ENCODE measurements at regions not wholly inside any gene's neighbourhood (a gene's known extent, or its start where the extent isn't known, plus 50 kb on each side); places are given as distances from the start of the nearest gene placed in this dataset.

- Histone ChIP-seq H4K20me1 (ENCODE audit: control insufficient read depth, insufficient read depth, low read depth, low read length) (no peaks in the 10 kb centered on the region), H3K79me2 (ENCODE audit: control insufficient read depth, low read length) (no peaks in the 10 kb centered on the region), H3F3A (ENCODE audit: control insufficient read depth, insufficient read depth) (no peaks in the 10 kb centered on the region), H3K4me1 (ENCODE audit: control insufficient read depth, low read length) (peaks cover 16% of the 10 kb centered on the region), H3K27me3 (ENCODE audit: control insufficient read depth, low read length) (no peaks in the 10 kb centered on the region), H3K9me3 (ENCODE audit: control insufficient read depth, insufficient read depth, low read length) (peaks cover 24% of the 10 kb centered on the region; the same call in 1 of the 2 replicates), H3K4me3 (ENCODE audit: low read length) (no peak overlapping the region), H3K36me3 (ENCODE audit: control insufficient read depth, low read length) (peaks cover 6% of the 10 kb centered on the region; the same call in 1 of the 2 replicates), H3K9me2 (replicated peaks; ENCODE audit: control insufficient read depth, low read length) (no peaks in the 10 kb centered on the region), H3K27ac (ENCODE audit: low read depth, low read length) (no peak overlapping the region), H3K4me2 (ENCODE audit: low read length) (no peak overlapping the region)
- TF ChIP-seq CTCF (IDR thresholded peaks at IDR 0.05; ENCODE audit: low read depth, low read length, poor library complexity, severe bottlenecking) (no peak), EZH2phosphoT487 (IDR thresholded peaks at IDR 0.05; ENCODE audit: borderline replicate concordance, low read length) (no peak)
Measured at GRCh38 chr16:64280317-64280716, 841.5 kb downstream of the CDH11 start.

GRCh38 chr16:64278196-64278595 lies 843.7 kb downstream of the CDH11 start:
- no peaks in the 10 kb centered on the region for H3K9me2 ChIP-seq (replicated peaks; ENCODE audit: control insufficient read depth, low read length)
- peaks cover 16% of the 10 kb centered on the region for H3K4me1 ChIP-seq (ENCODE audit: control insufficient read depth, low read length)
- H3K4me3 ChIP-seq (ENCODE audit: low read length): no peak overlapping the region
- H3K27ac ChIP-seq (ENCODE audit: low read depth, low read length): no peak overlapping the region
- H4K20me1 ChIP-seq (ENCODE audit: control insufficient read depth, insufficient read depth, low read depth, low read length): no peaks in the 10 kb centered on the region
- peaks cover 6% of the 10 kb centered on the region; the same call in 1 of the 2 replicates for H3K36me3 ChIP-seq (ENCODE audit: control insufficient read depth, low read length)
- H3F3A ChIP-seq (ENCODE audit: control insufficient read depth, insufficient read depth): no peaks in the 10 kb centered on the region
- H3K9me3 ChIP-seq (ENCODE audit: control insufficient read depth, insufficient read depth, low read length): peaks cover 21% of the 10 kb centered on the region; the same call in 1 of the 2 replicates
- TF ChIP-seq EZH2phosphoT487 (IDR thresholded peaks at IDR 0.05; ENCODE audit: borderline replicate concordance, low read length) (no peak), CTCF (IDR thresholded peaks at IDR 0.05; ENCODE audit: low read depth, low read length, poor library complexity, severe bottlenecking) (no peak)
- H3K4me2 ChIP-seq (ENCODE audit: low read length): no peak overlapping the region
- H3K79me2 ChIP-seq (ENCODE audit: control insufficient read depth, low read length): no peaks in the 10 kb centered on the region
- H3K27me3 ChIP-seq (ENCODE audit: control insufficient read depth, low read length): no peaks in the 10 kb centered on the region

- TF ChIP-seq EZH2phosphoT487 (IDR thresholded peaks at IDR 0.05; ENCODE audit: borderline replicate concordance, low read length): no peak
- H3K27me3 ChIP-seq (ENCODE audit: control insufficient read depth, low read length): no peaks in the 10 kb centered on the region
- H3K79me2 ChIP-seq (ENCODE audit: control insufficient read depth, low read length): no peaks in the 10 kb centered on the region
- peak overlapping the region; percentile 22; the same call in 1 of the 2 replicates for H3K4me2 ChIP-seq (ENCODE audit: low read length)
- H3K9me3 ChIP-seq (ENCODE audit: control insufficient read depth, insufficient read depth, low read length): peaks cover 21% of the 10 kb centered on the region; the same call in 1 of the 2 replicates
- no peaks in the 10 kb centered on the region for H3K9me2 ChIP-seq (replicated peaks; ENCODE audit: control insufficient read depth, low read length)
- H4K20me1 ChIP-seq (ENCODE audit: control insufficient read depth, insufficient read depth, low read depth, low read length): no peaks in the 10 kb centered on the region
- H3K36me3 ChIP-seq (ENCODE audit: control insufficient read depth, low read length): peaks cover 6% of the 10 kb centered on the region; the same call in 1 of the 2 replicates
- H3K4me1 ChIP-seq (ENCODE audit: control insufficient read depth, low read length): peaks cover 16% of the 10 kb centered on the region
- peak overlapping the region; percentile 11; the same call in 1 of the 2 replicates for H3K27ac ChIP-seq (ENCODE audit: low read depth, low read length)
- H3K4me3 ChIP-seq (ENCODE audit: low read length): no peak overlapping the region
- no peaks in the 10 kb centered on the region for H3F3A ChIP-seq (ENCODE audit: control insufficient read depth, insufficient read depth)
Measured at GRCh38 chr16:64276646-64277045, 845.2 kb downstream of the CDH11 start.

GRCh38 chr16:64272028-64272427 lies 849.8 kb downstream of the CDH11 start:
- Histone ChIP-seq H3K9me2 (replicated peaks; ENCODE audit: control insufficient read depth, low read length) (no peaks in the 10 kb centered on the region), H3K36me3 (ENCODE audit: control insufficient read depth, low read length) (peaks cover 4% of the 10 kb centered on the region; the same call in 1 of the 2 replicates), H3K27me3 (ENCODE audit: control insufficient read depth, low read length) (no peaks in the 10 kb centered on the region), H3K4me1 (ENCODE audit: control insufficient read depth, low read length) (peaks cover 14% of the 10 kb centered on the region), H3K4me3 (ENCODE audit: low read length) (no peak overlapping the region), H3K4me2 (ENCODE audit: low read length) (no peak overlapping the region), H3K9me3 (ENCODE audit: control insufficient read depth, insufficient read depth, low read length) (peaks cover 16% of the 10 kb centered on the region; the same call in 1 of the 2 replicates), H4K20me1 (ENCODE audit: control insufficient read depth, insufficient read depth, low read depth, low read length) (no peaks in the 10 kb centered on the region), H3K27ac (ENCODE audit: low read depth, low read length) (no peak overlapping the region), H3F3A (ENCODE audit: control insufficient read depth, insufficient read depth) (no peaks in the 10 kb centered on the region), H3K79me2 (ENCODE audit: control insufficient read depth, low read length) (no peaks in the 10 kb centered on the region)
- TF ChIP-seq CTCF (IDR thresholded peaks at IDR 0.05; ENCODE audit: low read depth, low read length, poor library complexity, severe bottlenecking) (no peak), EZH2phosphoT487 (IDR thresholded peaks at IDR 0.05; ENCODE audit: borderline replicate concordance, low read length) (no peak)

All from DOHH2 (cell line).